Loucy (cell line): ENCODE measurements at regions not wholly inside any gene's neighbourhood (a gene's known extent, or its start where the extent isn't known, plus 50 kb on each side); places are given as distances from the start of the nearest gene placed in this dataset.

Source experiments
- CTCF ChIP-seq: fragments of 200-600 bp; sonication (generic); conservative IDR thresholded peaks from 2 replicates; pipeline ENCODE4 v1.5.1; 2014; ENCODE audit warnings: mild to moderate bottlenecking, antibody characterized with exemption, low read length
- EZH2phosphoT487 ChIP-seq: fragments of 200-600 bp; IDR thresholded peaks from 2 replicates; pipeline ENCODE4 v1.6.1; 2018; ENCODE audit warnings: antibody characterized with exemption, mild to moderate bottlenecking, moderate library complexity, borderline replicate concordance

GRCh38 chr4:8939840-8940742 is 68.5 kb upstream of the HMX1 start:
- no peak for TF ChIP-seq CTCF
- no peak for TF ChIP-seq EZH2phosphoT487
